IPS DF 6.9 (cell line): ENCODE measurements at regions not wholly inside any gene's neighbourhood (a gene's known extent, or its start where the extent isn't known, plus 50 kb on each side); places are given as distances from the start of the nearest gene placed in this dataset.
"Not testable (repeated sequence)": the region's sequence is repeated elsewhere in the genome, so short reads cannot be mapped to it uniquely, and the experiment has no call there.

Experiments
- DNase-seq: peaks from one replicate; pipeline ENCODE4 v3.0.0-alpha.2; 2013; ENCODE audit warnings: low read depth, low spot score
- H3K27ac ChIP-seq: one replicate; pipeline ENCODE4 v1.5.1; 2013; ENCODE audit warnings: low read length, control low read depth
- H3K27me3 ChIP-seq: 2 replicates; pipeline ENCODE4 v1.6.1; 2013; ENCODE audit warnings: mild to moderate bottlenecking, low read length; ENCODE audit not compliant: control insufficient read depth, insufficient read depth
- H3K36me3 ChIP-seq: 2 replicates; pipeline ENCODE4 v1.6.1; 2013; ENCODE audit warnings: low read length; ENCODE audit not compliant: control insufficient read depth, insufficient read depth
- H3K4me1 ChIP-seq: 2 replicates; pipeline ENCODE4 v1.6.1; 2013; ENCODE audit warnings: low read length; ENCODE audit not compliant: control insufficient read depth, insufficient read depth
- H3K4me3 ChIP-seq: 2 replicates; pipeline ENCODE4 v1.5.1; 2013; ENCODE audit warnings: mild to moderate bottlenecking, low read length
- H3K9me3 ChIP-seq: 2 replicates; pipeline ENCODE4 v1.6.1; 2013; ENCODE audit warnings: low read length, inconsistent platforms; ENCODE audit not compliant: control insufficient read depth, insufficient read depth
- WGBS: extraction: QIAGEN DNeasy Blood & Tissue Kit; methylation state at CpG from one replicate; pipeline ENCODE4 v1.1.7; 2013; ENCODE audit warnings: mixed read lengths, missing lambda C conversion rate; ENCODE audit not compliant: insufficient read length, insufficient coverage; 5-methylcytosine and 5-hydroxymethylcytosine counted together

DNA sequence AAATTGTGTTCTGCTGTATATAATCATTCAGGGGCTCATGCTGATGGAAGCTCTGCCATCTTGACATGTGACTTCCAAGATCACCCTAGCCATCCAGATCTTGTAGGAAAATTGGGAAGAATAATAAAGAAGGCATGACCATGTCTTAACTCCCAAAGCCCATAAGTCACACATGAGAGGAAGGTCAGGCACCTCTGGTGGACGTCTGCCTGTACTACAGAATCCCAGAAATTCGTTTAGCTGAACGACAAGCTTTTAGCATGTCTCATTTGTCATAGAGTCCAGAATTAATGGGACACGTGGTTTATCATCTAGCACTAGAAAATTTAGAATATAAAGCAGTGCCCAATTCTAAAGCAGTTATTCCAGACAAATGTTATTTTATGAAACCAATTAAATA is 212.7 kb downstream of the CENPC start:
- Histone ChIP-seq H3K36me3 (no peaks in the 10 kb centered on the region), H3K27me3 (no peaks in the 10 kb centered on the region), H3K4me1 (no peaks in the 10 kb centered on the region; the same call in 1 of the 2 replicates), H3K27ac (no peak overlapping the region), H3K4me3 (no peak overlapping the region), H3K9me3 (no peaks in the 10 kb centered on the region)
- no CpG with 5 or more reads among the region's 4 CpGs for WGBS
- DNase-seq = peak; percentile 25

DNA sequence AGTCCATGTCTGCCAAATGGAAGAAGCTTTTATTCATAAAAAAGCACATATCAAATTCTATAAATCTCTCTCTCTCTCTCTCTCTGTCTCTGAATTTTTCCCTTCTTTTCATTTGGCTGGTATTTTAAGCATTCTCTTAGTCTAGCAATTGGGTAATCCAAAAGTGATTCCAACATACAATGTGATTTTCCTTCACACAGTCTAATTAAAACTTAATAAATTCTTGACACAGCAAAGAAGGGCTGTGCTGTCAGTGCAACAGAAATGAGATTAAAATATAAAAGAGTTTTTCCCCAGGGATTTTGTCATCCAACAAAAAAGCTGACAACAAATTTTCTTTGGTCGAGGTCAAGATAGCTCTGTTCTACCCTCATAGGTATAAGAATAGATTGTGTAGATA is 216.9 kb downstream of the CENPC start:
- no CpG with 5 or more reads among the region's 1 CpG for WGBS
- Histone ChIP-seq H3K4me1 (no peaks in the 10 kb centered on the region; the same call in 1 of the 2 replicates), H3K4me3 (no peak overlapping the region), H3K9me3 (0 out of 2 replicates have a peak, but pooled peaks cover under 1% of the 10 kb centered on the region), H3K27me3 (no peaks in the 10 kb centered on the region), H3K36me3 (no peaks in the 10 kb centered on the region), H3K27ac (no peak overlapping the region)
- no peak for DNase-seq

DNA sequence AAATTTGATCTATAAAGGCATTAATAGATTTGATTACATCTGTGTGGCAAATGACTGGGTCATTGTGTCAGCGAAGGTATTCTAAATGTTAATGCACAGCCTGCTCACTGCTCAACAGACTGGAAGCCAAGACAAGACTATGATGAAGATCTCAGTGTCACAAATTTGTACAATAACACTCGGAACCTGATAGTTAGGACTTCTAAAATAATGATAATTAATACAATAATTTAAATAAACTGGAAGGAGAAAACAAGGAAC is 217.4 kb downstream of the CENPC start:
- WGBS = no CpG with 5 or more reads among the region's 2 CpGs
- Histone ChIP-seq H3K4me1 (no peaks in the 10 kb centered on the region), H3K27me3 (no peaks in the 10 kb centered on the region), H3K27ac (no peak overlapping the region), H3K4me3 (no peak overlapping the region), H3K36me3 (no peaks in the 10 kb centered on the region), H3K9me3 (0 out of 2 replicates have a peak, but pooled peaks cover 2% of the 10 kb centered on the region)
- DNase-seq = no peak

DNA sequence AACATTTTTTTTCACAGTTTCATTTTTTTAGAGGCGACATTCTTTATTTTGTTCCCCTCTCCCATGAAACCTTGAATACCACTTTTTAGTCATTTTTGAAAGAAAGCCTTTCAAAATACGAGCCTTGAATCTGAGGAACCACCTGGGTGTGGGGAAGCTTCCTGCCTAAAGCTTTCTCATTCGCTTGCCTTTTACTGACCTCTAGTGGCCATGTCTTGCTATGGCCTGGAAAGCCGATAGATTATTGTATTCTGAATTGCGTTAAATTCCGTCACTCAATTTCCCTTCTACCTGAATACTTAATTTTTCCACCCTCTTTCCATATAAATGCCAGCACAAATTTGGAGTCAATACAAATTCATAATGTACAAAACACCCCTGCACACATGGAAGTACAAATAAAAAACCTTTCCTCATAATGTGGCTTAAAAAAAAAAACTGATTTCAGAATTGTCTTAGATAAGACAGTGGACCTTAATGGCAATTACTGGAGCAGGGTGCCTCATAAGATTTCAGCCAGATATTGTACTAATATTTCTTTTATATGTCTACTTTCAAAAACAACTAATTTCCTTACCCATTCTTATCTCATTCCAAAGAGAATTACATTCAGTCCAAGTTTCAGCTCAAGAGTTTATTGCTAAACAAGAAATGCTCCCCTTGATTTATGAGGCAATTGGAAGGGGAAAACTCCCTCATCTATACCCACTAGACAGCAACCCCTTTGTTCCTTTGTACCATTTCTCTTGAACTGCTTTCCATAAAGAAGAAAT is 217.9 kb downstream of the CENPC start:
- Histone ChIP-seq H3K4me3 (no peak overlapping the region), H3K36me3 (no peaks in the 10 kb centered on the region), H3K27ac (no peak overlapping the region), H3K9me3 (0 out of 2 replicates have a peak, but pooled peaks cover 2% of the 10 kb centered on the region), H3K4me1 (no peaks in the 10 kb centered on the region), H3K27me3 (no peaks in the 10 kb centered on the region)
- no CpG with 5 or more reads among the region's 6 CpGs for WGBS
- peak; percentile 50 for DNase-seq

DNA sequence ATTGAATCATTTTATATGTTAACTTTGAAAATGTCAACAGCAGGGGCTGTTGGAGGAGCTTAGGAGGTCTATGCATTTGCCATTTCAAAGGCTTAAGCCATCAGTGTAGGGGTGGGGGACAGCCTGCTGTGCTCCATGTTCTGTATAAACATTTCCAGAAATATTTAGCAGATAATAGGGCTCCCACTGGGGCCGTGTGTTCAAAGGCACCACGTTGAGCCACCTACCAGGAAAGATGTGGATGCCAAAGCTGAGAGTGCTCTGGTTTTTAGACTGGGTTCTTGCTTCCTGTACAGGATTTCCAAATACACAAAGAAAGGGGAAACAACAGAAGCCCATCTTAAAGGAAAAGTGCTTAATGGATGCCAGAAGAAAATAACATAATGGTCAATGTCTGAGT is 219.5 kb downstream of the CENPC start:
- H3K36me3 ChIP-seq = no peaks in the 10 kb centered on the region
- no peaks in the 10 kb centered on the region for H3K4me1 ChIP-seq
- WGBS = no CpG with 5 or more reads among the region's 2 CpGs
- H3K9me3 ChIP-seq = 0 out of 2 replicates have a peak, but pooled peaks cover 2% of the 10 kb centered on the region
- DNase-seq = no peak
- no peaks in the 10 kb centered on the region for H3K27me3 ChIP-seq
- no peak overlapping the region for H3K4me3 ChIP-seq
- no peak overlapping the region for H3K27ac ChIP-seq

DNA sequence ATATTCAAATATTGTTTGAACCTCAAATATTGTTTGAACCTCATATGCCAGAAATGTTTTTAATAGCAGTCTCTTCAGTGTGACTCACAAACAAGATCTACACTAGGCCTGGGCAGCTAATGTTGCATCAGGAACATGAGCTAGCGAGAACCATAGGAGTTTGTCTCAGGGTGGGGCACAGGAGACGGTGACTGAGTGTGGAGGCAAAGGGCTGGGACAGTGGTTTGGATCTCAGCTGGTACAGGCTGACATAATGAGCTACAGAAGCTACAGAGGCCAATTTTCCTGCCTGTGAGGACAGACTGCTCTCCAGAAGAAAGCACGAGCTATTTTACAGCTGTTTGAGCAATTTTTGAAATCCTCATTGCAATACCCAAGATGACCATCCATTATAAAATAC is 224.7 kb downstream of the CENPC start:
- Histone ChIP-seq H3K36me3 (no peaks in the 10 kb centered on the region), H3K4me1 (no peaks in the 10 kb centered on the region), H3K27ac (no peak overlapping the region), H3K9me3 (0 out of 2 replicates have a peak, but pooled peaks cover 2% of the 10 kb centered on the region), H3K27me3 (no peaks in the 10 kb centered on the region), H3K4me3 (no peak overlapping the region)
- WGBS = no CpG with 5 or more reads among the region's 3 CpGs
- DNase-seq = no peak

DNA sequence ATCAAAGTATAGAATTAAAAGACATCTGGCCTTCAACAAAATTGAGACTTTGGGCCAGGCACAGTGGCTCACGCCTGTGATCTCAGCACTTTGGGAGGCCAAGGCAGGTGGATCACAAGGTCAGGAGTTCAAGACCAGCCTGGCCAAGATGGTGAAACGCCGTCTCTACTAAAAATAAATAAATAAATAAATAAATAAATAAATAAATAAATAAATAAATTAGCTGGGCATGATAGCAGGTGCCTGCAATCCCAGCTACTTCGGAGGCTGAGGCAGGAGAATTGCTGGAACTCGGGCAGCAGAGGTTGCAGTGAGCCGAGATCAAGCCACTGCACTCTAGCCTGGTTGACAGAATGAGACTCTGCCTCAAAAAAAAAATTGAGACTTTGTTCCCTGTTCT is 225.7 kb downstream of the CENPC start:
- H3K4me3 ChIP-seq, H3K36me3 ChIP-seq, H3K4me1 ChIP-seq, DNase-seq, H3K27ac ChIP-seq, H3K9me3 ChIP-seq, H3K27me3 ChIP-seq: not testable (repeated sequence)
- no CpG with 5 or more reads among the region's 6 CpGs for WGBS

DNA sequence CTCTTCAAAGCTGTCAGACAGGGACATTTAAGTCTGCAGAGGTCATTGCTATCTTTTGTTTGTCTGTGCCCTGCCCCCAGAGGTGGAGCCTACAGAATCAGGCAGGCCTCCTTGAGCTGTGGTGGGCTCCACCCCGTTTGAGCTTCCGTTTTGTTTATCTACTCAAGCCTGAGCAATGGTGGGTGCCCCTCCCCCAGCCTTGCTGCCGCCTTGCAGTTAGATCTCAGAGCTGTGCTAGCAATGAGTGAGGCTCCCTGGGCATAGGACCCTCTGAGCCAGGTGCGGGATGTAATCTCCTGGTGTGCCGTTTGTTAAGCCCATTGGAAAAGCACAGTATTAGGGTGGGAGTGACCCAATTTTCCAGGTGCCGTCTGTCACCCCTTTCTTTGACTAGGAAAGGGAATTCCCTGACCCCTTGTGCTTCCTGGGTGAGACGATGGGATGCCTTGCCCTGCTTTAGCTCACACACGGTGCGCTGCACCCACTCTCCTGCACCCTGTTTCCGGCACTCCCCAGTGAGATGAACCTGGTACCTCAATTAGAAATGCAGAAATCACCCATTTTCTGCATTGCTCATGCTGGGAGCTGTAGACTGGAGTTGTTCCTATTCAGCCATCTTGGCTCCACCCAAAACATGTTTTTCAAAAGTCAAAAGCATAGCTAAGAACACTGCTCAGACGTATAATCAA is 244.7 kb downstream of the CENPC start:
- WGBS = no CpG with 5 or more reads among the region's 11 CpGs
- not testable (repeated sequence) for H3K4me1 ChIP-seq, H3K36me3 ChIP-seq, DNase-seq, H3K27ac ChIP-seq, H3K9me3 ChIP-seq, H3K27me3 ChIP-seq, H3K4me3 ChIP-seq

DNA sequence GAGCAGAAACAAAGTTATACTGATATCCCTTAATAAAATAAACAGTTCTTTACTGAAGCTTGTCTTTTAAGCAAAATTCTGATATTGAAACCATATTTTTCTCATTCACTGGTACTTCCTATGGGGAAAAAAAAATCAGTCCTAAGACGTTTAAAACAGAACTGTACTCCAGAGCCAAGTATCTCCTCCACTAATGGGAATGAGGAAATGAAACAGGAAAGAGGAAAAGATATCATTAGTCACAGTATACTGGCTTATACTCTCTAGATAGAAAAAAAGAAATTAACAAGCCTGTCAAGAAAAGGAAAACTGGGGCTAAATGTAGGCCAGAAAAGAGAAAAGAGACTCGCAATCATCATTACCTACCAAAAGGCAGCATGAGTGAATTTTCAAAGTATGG is 252.7 kb downstream of the CENPC start:
- Histone ChIP-seq H3K9me3 (no peaks in the 10 kb centered on the region; the same call in 1 of the 2 replicates), H3K4me1 (no peaks in the 10 kb centered on the region), H3K27ac (no peak overlapping the region), H3K4me3 (no peak overlapping the region), H3K36me3 (no peaks in the 10 kb centered on the region), H3K27me3 (no peaks in the 10 kb centered on the region)
- no CpG with 5 or more reads among the region's 2 CpGs for WGBS
- DNase-seq = no peak

DNA sequence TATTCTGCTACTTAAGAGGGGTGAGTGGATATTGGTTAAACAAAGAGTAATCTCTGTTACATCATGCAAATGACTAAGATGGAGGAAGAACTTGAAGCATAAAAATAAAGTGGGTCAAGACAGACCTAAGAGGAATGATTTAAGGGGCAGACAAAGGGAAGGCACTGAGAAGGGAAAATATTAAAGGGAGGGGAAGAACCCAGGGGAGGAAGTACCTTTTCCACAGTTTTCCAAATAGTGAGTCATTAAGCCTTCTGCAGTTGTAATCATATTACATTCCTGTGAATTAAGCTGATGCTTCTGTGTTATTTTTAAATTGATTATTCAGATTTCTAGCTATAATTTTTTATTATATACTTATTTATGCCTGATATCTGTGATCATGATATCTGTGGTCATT is 253.3 kb downstream of the CENPC start:
- Histone ChIP-seq H3K27me3 (no peaks in the 10 kb centered on the region), H3K27ac (no peak overlapping the region), H3K9me3 (no peaks in the 10 kb centered on the region; the same call in 1 of the 2 replicates), H3K4me1 (no peaks in the 10 kb centered on the region), H3K36me3 (no peaks in the 10 kb centered on the region), H3K4me3 (no peak overlapping the region)
- no peak for DNase-seq

DNA sequence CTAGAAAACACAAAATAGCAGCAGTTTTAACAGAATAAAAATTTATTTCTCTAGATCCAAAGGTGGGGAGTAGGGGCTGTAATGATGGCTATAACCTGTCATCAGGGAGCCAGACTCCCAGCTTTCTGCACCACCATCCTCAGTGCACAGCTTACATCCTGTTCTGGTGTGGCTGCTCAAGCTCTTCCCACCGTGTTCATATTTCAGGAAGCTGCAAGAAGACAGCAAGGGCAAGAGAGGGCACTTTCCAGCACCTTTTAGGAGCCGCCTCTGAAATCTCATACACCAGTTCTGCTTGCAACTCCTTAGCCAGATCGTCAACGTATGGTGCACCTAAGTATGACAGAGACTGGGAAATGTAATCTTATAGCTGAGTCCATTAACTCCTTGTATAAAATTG is 253.7 kb downstream of the CENPC start:
- Histone ChIP-seq H3K36me3 (no peaks in the 10 kb centered on the region), H3K27ac (no peak overlapping the region), H3K4me1 (no peaks in the 10 kb centered on the region), H3K4me3 (no peak overlapping the region), H3K27me3 (no peaks in the 10 kb centered on the region), H3K9me3 (no peaks in the 10 kb centered on the region; the same call in 1 of the 2 replicates)
- DNase-seq = no peak
- no CpG with 5 or more reads among the region's 4 CpGs for WGBS
